Adrenal gland (tissue), 5 donors: ENCODE measurements at regions not wholly inside any gene's neighbourhood (a gene's known extent, or its start where the extent isn't known, plus 50 kb on each side); places are given as distances from the start of the nearest gene placed in this dataset.

Experiments used
- POLR2A ChIP-seq, 2 donors: fragments of 450-650 bp; IDR thresholded peaks; one replicate each; pipeline ENCODE4 v1.6.1; 2017; ENCODE audit warnings: antibody characterized with exemption in 2 of 2, mild to moderate bottlenecking in 2 of 2, moderate library complexity in 1 of 2
- TF ChIP-seq, protein P1 (sequence below), 6 experiments: fragments of 450-650 bp in 4 of 6; fragments of 200-600 bp in 2 of 6; sonication (generic) in 1 of 6; IDR thresholded peaks; 1 replicate in 5 of 6; 2 replicates in 1 of 6; pipeline versions ENCODE4 v1.5.1 to v1.8.0; 2016 to 2021; ENCODE audit warnings: antibody characterized with exemption in 6 of 6, mild to moderate bottlenecking in 2 of 6, moderate library complexity in 1 of 6
- donor health status: DM: no; HTN: no; CAD: no.

DNA sequence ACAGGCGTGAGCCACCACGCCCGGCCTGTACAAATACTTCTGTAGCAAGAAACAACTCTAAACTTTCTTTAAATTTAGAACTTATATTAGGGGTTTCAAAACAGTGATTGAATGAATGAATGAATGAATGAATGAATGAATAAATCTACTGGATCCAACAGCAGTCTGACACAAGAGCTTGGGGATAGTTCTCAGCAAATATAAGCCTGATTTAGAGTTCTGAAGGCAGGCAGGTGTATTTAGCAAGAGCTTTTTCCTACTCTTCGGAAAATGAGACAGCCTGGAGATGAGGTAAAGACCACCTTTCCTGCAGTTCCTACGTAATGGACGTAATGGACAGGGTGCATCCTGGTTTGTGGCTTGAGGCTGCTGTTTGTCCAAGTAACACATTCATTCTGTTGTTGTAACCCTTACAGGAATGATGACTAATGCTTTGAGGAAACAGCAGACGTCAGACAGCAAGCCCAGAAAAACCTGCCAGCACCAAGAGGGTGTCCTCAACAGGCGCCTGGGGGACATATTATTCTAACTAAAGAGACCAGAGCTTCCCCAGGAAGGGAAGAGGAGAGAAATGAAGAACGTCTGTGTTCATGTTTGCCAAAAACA, 277.4 kb upstream of the SOX5 start:
- TF ChIP-seq, protein P1, sequence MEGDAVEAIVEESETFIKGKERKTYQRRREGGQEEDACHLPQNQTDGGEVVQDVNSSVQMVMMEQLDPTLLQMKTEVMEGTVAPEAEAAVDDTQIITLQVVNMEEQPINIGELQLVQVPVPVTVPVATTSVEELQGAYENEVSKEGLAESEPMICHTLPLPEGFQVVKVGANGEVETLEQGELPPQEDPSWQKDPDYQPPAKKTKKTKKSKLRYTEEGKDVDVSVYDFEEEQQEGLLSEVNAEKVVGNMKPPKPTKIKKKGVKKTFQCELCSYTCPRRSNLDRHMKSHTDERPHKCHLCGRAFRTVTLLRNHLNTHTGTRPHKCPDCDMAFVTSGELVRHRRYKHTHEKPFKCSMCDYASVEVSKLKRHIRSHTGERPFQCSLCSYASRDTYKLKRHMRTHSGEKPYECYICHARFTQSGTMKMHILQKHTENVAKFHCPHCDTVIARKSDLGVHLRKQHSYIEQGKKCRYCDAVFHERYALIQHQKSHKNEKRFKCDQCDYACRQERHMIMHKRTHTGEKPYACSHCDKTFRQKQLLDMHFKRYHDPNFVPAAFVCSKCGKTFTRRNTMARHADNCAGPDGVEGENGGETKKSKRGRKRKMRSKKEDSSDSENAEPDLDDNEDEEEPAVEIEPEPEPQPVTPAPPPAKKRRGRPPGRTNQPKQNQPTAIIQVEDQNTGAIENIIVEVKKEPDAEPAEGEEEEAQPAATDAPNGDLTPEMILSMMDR (IDR thresholded peaks at IDR 0.05), result no peak
- TF ChIP-seq POLR2A (IDR thresholded peaks at IDR 0.05), result no peak
